ENCODE measurements at regions not wholly inside any gene's neighbourhood (a gene's known extent, or its start where the extent isn't known, plus 50 kb on each side); places are given as distances from the start of the nearest gene placed in this dataset.

DNA sequence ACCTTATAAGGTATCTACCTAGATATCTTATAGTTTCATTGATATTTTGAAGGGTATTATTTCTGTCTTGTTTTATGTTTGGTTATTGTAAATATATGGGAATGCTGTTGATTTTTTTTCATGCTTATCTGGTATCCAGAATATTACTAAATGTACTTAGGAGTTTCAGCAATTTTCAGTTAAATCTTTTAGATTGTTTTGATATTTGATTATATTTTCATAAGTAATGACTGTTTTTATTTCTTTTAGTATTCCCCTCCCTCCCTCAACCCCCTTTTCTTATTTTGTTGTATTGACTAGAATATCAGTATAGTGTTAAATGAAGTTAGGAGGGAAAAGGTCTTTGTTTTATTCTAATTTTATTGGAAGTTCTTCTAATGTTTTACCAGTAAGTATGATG, 344.4 kb upstream of the PROX1 start:
- TF ChIP-seq, protein P1, sequence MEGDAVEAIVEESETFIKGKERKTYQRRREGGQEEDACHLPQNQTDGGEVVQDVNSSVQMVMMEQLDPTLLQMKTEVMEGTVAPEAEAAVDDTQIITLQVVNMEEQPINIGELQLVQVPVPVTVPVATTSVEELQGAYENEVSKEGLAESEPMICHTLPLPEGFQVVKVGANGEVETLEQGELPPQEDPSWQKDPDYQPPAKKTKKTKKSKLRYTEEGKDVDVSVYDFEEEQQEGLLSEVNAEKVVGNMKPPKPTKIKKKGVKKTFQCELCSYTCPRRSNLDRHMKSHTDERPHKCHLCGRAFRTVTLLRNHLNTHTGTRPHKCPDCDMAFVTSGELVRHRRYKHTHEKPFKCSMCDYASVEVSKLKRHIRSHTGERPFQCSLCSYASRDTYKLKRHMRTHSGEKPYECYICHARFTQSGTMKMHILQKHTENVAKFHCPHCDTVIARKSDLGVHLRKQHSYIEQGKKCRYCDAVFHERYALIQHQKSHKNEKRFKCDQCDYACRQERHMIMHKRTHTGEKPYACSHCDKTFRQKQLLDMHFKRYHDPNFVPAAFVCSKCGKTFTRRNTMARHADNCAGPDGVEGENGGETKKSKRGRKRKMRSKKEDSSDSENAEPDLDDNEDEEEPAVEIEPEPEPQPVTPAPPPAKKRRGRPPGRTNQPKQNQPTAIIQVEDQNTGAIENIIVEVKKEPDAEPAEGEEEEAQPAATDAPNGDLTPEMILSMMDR (IDR thresholded peaks at IDR 0.05; ENCODE audit: low read length), result no peak
- TF ChIP-seq EZH2 (optimal IDR thresholded peaks at IDR 0.05; ENCODE audit: low read depth, low read length) (no peak), EZH2phosphoT487 (IDR thresholded peaks at IDR 0.05; ENCODE audit: low read length) (no peak)

Data from MM.1S (cell line).